ENCODE measurements at regions not wholly inside any gene's neighbourhood (a gene's known extent, or its start where the extent isn't known, plus 50 kb on each side); places are given as distances from the start of the nearest gene placed in this dataset.

DNA sequence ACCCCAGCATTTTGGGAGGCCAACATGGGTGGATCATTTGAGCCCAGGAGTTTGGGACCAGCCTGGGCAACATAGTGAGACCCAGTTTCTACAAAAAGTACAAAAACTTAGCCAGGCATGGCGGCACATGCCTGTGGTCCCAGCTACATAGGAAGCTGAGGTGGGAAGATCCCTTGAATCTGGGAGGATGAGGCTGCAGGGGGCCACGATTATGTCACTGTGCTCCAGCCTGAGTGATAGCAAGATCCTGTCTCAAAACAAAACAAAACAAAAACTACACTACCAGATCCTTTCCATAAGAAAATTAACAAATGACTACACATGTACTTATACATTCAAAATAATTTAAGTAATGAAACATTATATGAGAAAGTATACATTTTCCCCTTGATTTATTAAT is 116.4 kb upstream of the KLF6 start:
- H3K27ac ChIP-seq (replicated peaks), result no peak overlapping the region
- H3K27me3 ChIP-seq (ENCODE audit: insufficient read depth, poor library complexity, severe bottlenecking), result no peaks in the 10 kb centered on the region
- TF ChIP-seq SPI1 (IDR thresholded peaks at IDR 0.05; ENCODE audit: borderline replicate concordance, low read depth) (no peak), GABPA (IDR thresholded peaks at IDR 0.05; ENCODE audit: low read depth) (no peak), POLR2AphosphoS5 (IDR thresholded peaks at IDR 0.05; ENCODE audit: low read depth) (no peak)
- TF ChIP-seq, protein P1, sequence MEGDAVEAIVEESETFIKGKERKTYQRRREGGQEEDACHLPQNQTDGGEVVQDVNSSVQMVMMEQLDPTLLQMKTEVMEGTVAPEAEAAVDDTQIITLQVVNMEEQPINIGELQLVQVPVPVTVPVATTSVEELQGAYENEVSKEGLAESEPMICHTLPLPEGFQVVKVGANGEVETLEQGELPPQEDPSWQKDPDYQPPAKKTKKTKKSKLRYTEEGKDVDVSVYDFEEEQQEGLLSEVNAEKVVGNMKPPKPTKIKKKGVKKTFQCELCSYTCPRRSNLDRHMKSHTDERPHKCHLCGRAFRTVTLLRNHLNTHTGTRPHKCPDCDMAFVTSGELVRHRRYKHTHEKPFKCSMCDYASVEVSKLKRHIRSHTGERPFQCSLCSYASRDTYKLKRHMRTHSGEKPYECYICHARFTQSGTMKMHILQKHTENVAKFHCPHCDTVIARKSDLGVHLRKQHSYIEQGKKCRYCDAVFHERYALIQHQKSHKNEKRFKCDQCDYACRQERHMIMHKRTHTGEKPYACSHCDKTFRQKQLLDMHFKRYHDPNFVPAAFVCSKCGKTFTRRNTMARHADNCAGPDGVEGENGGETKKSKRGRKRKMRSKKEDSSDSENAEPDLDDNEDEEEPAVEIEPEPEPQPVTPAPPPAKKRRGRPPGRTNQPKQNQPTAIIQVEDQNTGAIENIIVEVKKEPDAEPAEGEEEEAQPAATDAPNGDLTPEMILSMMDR (IDR thresholded peaks at IDR 0.05; ENCODE audit: insufficient read depth, low read length), result no peak
- TF ChIP-seq, protein P2, sequence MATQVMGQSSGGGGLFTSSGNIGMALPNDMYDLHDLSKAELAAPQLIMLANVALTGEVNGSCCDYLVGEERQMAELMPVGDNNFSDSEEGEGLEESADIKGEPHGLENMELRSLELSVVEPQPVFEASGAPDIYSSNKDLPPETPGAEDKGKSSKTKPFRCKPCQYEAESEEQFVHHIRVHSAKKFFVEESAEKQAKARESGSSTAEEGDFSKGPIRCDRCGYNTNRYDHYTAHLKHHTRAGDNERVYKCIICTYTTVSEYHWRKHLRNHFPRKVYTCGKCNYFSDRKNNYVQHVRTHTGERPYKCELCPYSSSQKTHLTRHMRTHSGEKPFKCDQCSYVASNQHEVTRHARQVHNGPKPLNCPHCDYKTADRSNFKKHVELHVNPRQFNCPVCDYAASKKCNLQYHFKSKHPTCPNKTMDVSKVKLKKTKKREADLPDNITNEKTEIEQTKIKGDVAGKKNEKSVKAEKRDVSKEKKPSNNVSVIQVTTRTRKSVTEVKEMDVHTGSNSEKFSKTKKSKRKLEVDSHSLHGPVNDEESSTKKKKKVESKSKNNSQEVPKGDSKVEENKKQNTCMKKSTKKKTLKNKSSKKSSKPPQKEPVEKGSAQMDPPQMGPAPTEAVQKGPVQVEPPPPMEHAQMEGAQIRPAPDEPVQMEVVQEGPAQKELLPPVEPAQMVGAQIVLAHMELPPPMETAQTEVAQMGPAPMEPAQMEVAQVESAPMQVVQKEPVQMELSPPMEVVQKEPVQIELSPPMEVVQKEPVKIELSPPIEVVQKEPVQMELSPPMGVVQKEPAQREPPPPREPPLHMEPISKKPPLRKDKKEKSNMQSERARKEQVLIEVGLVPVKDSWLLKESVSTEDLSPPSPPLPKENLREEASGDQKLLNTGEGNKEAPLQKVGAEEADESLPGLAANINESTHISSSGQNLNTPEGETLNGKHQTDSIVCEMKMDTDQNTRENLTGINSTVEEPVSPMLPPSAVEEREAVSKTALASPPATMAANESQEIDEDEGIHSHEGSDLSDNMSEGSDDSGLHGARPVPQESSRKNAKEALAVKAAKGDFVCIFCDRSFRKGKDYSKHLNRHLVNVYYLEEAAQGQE (IDR thresholded peaks at IDR 0.05; ENCODE audit: insufficient replicate concordance, low read depth), result no peak
- DNase-seq (ENCODE audit: low read depth in 1 of 2, low spot score in 1 of 2), result no peak
- no peak overlapping the region for H3K4me3 ChIP-seq (replicated peaks; ENCODE audit: insufficient read depth, low read length)

DNA sequence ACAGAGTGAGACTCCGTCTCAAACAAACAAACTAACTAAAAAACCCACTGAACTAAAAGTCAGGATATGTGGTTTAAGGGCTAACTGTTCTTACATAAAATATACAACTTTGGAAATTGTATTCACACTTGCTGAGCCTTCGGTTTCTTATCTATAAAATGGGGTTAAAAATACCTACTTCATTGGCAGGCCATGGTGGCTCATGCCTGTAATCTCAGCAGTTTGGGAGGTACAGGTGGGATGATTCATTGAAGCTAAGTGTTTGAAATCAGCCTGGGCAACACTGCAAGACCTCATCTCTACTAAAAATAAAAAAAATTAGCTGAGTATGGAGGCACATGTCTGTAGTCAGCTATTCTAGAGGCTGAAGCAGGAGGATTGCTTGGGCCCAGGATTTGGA is 115.4 kb upstream of the KLF6 start:
- DNase-seq (ENCODE audit: low read depth in 1 of 2, low spot score in 1 of 2), result no peak
- no peak for TF ChIP-seq POLR2AphosphoS5 (IDR thresholded peaks at IDR 0.05; ENCODE audit: low read depth)
- TF ChIP-seq, protein P1 (IDR thresholded peaks at IDR 0.05; ENCODE audit: insufficient read depth, low read length), result no peak
- TF ChIP-seq, protein P2 (IDR thresholded peaks at IDR 0.05; ENCODE audit: insufficient replicate concordance, low read depth), result no peak
- TF ChIP-seq GABPA (IDR thresholded peaks at IDR 0.05; ENCODE audit: low read depth), result no peak
- no peak for TF ChIP-seq SPI1 (IDR thresholded peaks at IDR 0.05; ENCODE audit: borderline replicate concordance, low read depth)
- H3K27me3 ChIP-seq (ENCODE audit: insufficient read depth, poor library complexity, severe bottlenecking), result no peaks in the 10 kb centered on the region
- H3K27ac ChIP-seq (replicated peaks), result no peak overlapping the region
- H3K4me3 ChIP-seq (replicated peaks; ENCODE audit: insufficient read depth, low read length), result no peak overlapping the region

DNA sequence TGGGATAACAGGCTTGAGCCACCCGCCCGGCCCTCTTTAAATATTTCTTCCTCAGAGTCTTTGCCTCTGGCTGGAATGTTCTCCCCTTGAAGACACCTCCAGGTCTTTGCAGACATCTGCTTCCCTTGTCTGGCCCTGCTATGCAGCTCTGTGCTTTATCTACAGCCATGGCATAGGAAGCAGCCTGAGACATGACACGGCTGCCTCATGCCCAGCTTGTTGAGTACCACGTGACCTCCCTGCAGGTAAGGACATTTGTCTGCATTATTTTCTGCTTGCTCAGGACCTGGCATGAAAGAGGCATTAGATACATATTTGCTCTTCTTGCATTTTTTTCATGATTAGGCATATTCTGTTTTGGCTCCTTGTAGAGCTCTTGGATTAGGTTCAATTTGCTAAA is 113.8 kb upstream of the KLF6 start:
- no peak overlapping the region for H3K27ac ChIP-seq (replicated peaks)
- DNase-seq (ENCODE audit: low read depth in 1 of 2, low spot score in 1 of 2), result no peak
- no peak for TF ChIP-seq POLR2AphosphoS5 (IDR thresholded peaks at IDR 0.05; ENCODE audit: low read depth)
- TF ChIP-seq, protein P1 (IDR thresholded peaks at IDR 0.05; ENCODE audit: insufficient read depth, low read length), result no peak
- no peak for TF ChIP-seq GABPA (IDR thresholded peaks at IDR 0.05; ENCODE audit: low read depth)
- TF ChIP-seq, protein P2 (IDR thresholded peaks at IDR 0.05; ENCODE audit: insufficient replicate concordance, low read depth), result no peak
- TF ChIP-seq SPI1 (IDR thresholded peaks at IDR 0.05; ENCODE audit: borderline replicate concordance, low read depth), result no peak
- no peaks in the 10 kb centered on the region for H3K27me3 ChIP-seq (ENCODE audit: insufficient read depth, poor library complexity, severe bottlenecking)
- no peak overlapping the region for H3K4me3 ChIP-seq (replicated peaks; ENCODE audit: insufficient read depth, low read length)
